Hepatocyte (in vitro differentiated cells): ENCODE measurements at regions not wholly inside any gene's neighbourhood (a gene's known extent, or its start where the extent isn't known, plus 50 kb on each side); places are given as distances from the start of the nearest gene placed in this dataset.

Source experiments
- EZH2 ChIP-seq: fragments of 200-600 bp; sonication (generic); IDR thresholded peaks from 2 replicates; pipeline ENCODE4 v1.6.1; 2016; ENCODE audit warnings: antibody characterized with exemption, mild to moderate bottlenecking, borderline replicate concordance
- EZH2phosphoT487 ChIP-seq: fragments of 200-600 bp; sonication (generic); IDR thresholded peaks from one replicate; pipeline ENCODE4 v1.6.1; 2018; ENCODE audit warnings: antibody characterized with exemption, mild to moderate bottlenecking, low read depth, moderate library complexity; ENCODE audit not compliant: unreplicated experiment, severe bottlenecking
- TF ChIP-seq, protein P1 (sequence below): fragments of 200-600 bp; sonication (generic); IDR thresholded peaks from 2 replicates; pipeline ENCODE4 v1.5.1; 2016; ENCODE audit warnings: antibody characterized with exemption, mild to moderate bottlenecking; ENCODE audit not compliant: poor library complexity

DNA sequence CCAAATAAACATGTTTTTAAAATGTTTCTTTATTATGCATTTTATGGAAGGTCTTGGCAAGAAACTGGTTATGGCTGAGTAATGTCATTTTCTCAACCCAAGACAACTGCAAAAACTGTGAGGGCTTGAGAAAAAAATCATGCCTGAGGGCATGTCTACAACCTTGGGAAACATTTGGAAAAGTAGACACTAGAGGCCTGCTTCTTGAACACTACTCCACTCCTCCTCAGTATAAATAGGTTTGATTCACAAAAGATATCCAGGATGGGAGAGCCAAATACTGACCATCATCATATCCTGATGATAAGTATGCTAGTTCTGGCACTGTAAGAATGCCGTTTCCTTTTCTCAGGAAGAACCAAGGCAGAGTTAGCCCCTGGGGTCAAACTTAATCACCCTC, 71.1 kb downstream of the OSR1 start:
- TF ChIP-seq, protein P1, sequence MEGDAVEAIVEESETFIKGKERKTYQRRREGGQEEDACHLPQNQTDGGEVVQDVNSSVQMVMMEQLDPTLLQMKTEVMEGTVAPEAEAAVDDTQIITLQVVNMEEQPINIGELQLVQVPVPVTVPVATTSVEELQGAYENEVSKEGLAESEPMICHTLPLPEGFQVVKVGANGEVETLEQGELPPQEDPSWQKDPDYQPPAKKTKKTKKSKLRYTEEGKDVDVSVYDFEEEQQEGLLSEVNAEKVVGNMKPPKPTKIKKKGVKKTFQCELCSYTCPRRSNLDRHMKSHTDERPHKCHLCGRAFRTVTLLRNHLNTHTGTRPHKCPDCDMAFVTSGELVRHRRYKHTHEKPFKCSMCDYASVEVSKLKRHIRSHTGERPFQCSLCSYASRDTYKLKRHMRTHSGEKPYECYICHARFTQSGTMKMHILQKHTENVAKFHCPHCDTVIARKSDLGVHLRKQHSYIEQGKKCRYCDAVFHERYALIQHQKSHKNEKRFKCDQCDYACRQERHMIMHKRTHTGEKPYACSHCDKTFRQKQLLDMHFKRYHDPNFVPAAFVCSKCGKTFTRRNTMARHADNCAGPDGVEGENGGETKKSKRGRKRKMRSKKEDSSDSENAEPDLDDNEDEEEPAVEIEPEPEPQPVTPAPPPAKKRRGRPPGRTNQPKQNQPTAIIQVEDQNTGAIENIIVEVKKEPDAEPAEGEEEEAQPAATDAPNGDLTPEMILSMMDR, result no peak
- TF ChIP-seq EZH2phosphoT487 (no peak), EZH2 (no peak)
